ENCODE measurements at regions not wholly inside any gene's neighbourhood (a gene's known extent, or its start where the extent isn't known, plus 50 kb on each side); places are given as distances from the start of the nearest gene placed in this dataset.
"Not testable (repeated sequence)": the region's sequence is repeated elsewhere in the genome, so short reads cannot be mapped to it uniquely, and the experiment has no call there.

- no peak for DNase-seq
Measured at GRCh38 chr13:90732049-90732448, 615.4 kb upstream of the MIR17HG start.

GRCh38 chr13:90734497-90734896 lies 613.0 kb upstream of the MIR17HG start:
- DNase-seq: not testable (repeated sequence)

- DNase-seq: no peak
Measured at GRCh38 chr13:90738881-90739280, 608.6 kb upstream of the MIR17HG start.

- DNase-seq: no peak
Measured at GRCh38 chr13:90740099-90740498, 607.4 kb upstream of the MIR17HG start.

- no peak for DNase-seq
Measured at GRCh38 chr13:90742381-90742780, 605.1 kb upstream of the MIR17HG start.

- DNase-seq: no peak
Measured at GRCh38 chr13:90746230-90746629, 601.3 kb upstream of the MIR17HG start.

- DNase-seq: no peak
Measured at GRCh38 chr13:90750021-90750420, 597.5 kb upstream of the MIR17HG start.

GRCh38 chr13:90751026-90751425 lies 596.5 kb upstream of the MIR17HG start:
- DNase-seq: no peak

GRCh38 chr13:90752070-90752469 lies 595.4 kb upstream of the MIR17HG start:
- no peak for DNase-seq

GRCh38 chr13:90757127-90757680 lies 590.3 kb upstream of the MIR17HG start:
- DNase-seq: no peak

GRCh38 chr13:90760639-90761038 lies 586.8 kb upstream of the MIR17HG start:
- DNase-seq: no peak

- no peak for DNase-seq
Measured at GRCh38 chr13:90763476-90764150, 583.9 kb upstream of the MIR17HG start.

GRCh38 chr13:90766386-90766902 lies 581.0 kb upstream of the MIR17HG start:
- no peak for DNase-seq

GRCh38 chr13:90768116-90768515 lies 579.4 kb upstream of the MIR17HG start:
- no peak for DNase-seq

GRCh38 chr13:90769387-90769786 lies 578.1 kb upstream of the MIR17HG start:
- no peak for DNase-seq

GRCh38 chr13:90770334-90770733 lies 577.2 kb upstream of the MIR17HG start:
- DNase-seq: no peak

GRCh38 chr13:90773681-90774080 lies 573.8 kb upstream of the MIR17HG start:
- no peak for DNase-seq

- no peak for DNase-seq
Measured at GRCh38 chr13:90776051-90776748, 571.3 kb upstream of the MIR17HG start.

- no peak for DNase-seq
Measured at GRCh38 chr13:90783273-90783672, 564.2 kb upstream of the MIR17HG start.

- no peak for DNase-seq
Measured at GRCh38 chr13:90787007-90787406, 560.5 kb upstream of the MIR17HG start.

GRCh38 chr13:90792335-90792734 lies 555.2 kb upstream of the MIR17HG start:
- DNase-seq: no peak

GRCh38 chr13:90793261-90793820 lies 554.1 kb upstream of the MIR17HG start:
- DNase-seq: no peak

GRCh38 chr13:90796474-90796873 lies 551.0 kb upstream of the MIR17HG start:
- no peak for DNase-seq

- no peak for DNase-seq
Measured at GRCh38 chr13:90797335-90797734, 550.2 kb upstream of the MIR17HG start.

All from NCI-H1417 treated with DMSO at 0.1 percent for 48 hours (cell line).